ENCODE measurements at regions not wholly inside any gene's neighbourhood (a gene's known extent, or its start where the extent isn't known, plus 50 kb on each side); places are given as distances from the start of the nearest gene placed in this dataset.

- Histone ChIP-seq H4K20me1 (ENCODE audit: insufficient read depth, low read length) (no peaks in the 10 kb centered on the region), H3K4me3 (ENCODE audit: insufficient read depth, low read depth, low read length) (no peak overlapping the region), H3K4me1 (ENCODE audit: insufficient read depth, low read length) (peaks cover 20% of the 10 kb centered on the region), H3K9ac (ENCODE audit: low read length) (no peak overlapping the region), H3K27me3 (ENCODE audit: insufficient read depth, low read length) (no peaks in the 10 kb centered on the region), H3K9me3 (ENCODE audit: insufficient read depth, low read depth, low read length) (no peaks in the 10 kb centered on the region), H3K36me3 (ENCODE audit: insufficient read depth, low read length) (no peaks in the 10 kb centered on the region), H3K4me2 (ENCODE audit: low read length) (no peak overlapping the region), H3K27ac (ENCODE audit: low read depth, low read length) (no peak overlapping the region), H2AFZ (ENCODE audit: low read depth, low read length) (no peak overlapping the region), H3K79me2 (ENCODE audit: insufficient read depth, low read length) (no peaks in the 10 kb centered on the region)
- DNase-seq (ENCODE audit: low read depth) (no peak), FAIRE-seq (no peak)
- no peaks in the 10 kb centered on the region for H3K27me3 Mint-ChIP-seq (ENCODE audit: low read depth, unreplicated experiment)
- H3K4me3 Mint-ChIP-seq (ENCODE audit: unreplicated experiment), result no peak overlapping the region
- TF ChIP-seq EZH2 (IDR thresholded peaks at IDR 0.05; ENCODE audit: insufficient read depth, low read length), result no peak
- no peak for TF ChIP-seq CTCF (IDR thresholded peaks at IDR 0.05; ENCODE audit: insufficient read depth, low read depth, low read length)
- H3K27ac Mint-ChIP-seq (ENCODE audit: unreplicated experiment), result no peak overlapping the region
- no peaks in the 10 kb centered on the region for H3K36me3 Mint-ChIP-seq (ENCODE audit: low read depth, unreplicated experiment)
- H3K4me1 Mint-ChIP-seq (ENCODE audit: low read depth, unreplicated experiment), result peaks cover 22% of the 10 kb centered on the region
- H3K9me3 Mint-ChIP-seq (ENCODE audit: unreplicated experiment), result no peaks in the 10 kb centered on the region
Measured at GRCh38 chr3:168877899-168878298, 782.2 kb upstream of the GOLIM4 start.

GRCh38 chr3:168876346-168877035 is 780.8 kb upstream of the GOLIM4 start:
- no peak for FAIRE-seq
- Histone ChIP-seq H3K79me2 (ENCODE audit: insufficient read depth, low read length) (no peaks in the 10 kb centered on the region), H3K4me1 (ENCODE audit: insufficient read depth, low read length) (peaks cover 16% of the 10 kb centered on the region), H3K27ac (ENCODE audit: low read depth, low read length) (no peak overlapping the region), H3K36me3 (ENCODE audit: insufficient read depth, low read length) (no peaks in the 10 kb centered on the region), H4K20me1 (ENCODE audit: insufficient read depth, low read length) (no peaks in the 10 kb centered on the region), H3K9ac (ENCODE audit: low read length) (no peak overlapping the region), H2AFZ (ENCODE audit: low read depth, low read length) (no peak overlapping the region), H3K4me3 (ENCODE audit: insufficient read depth, low read depth, low read length) (no peak overlapping the region), H3K27me3 (ENCODE audit: insufficient read depth, low read length) (no peaks in the 10 kb centered on the region), H3K4me2 (ENCODE audit: low read length) (peak overlapping the region; percentile 3), H3K9me3 (ENCODE audit: insufficient read depth, low read depth, low read length) (no peaks in the 10 kb centered on the region)
- Mint-ChIP-seq H3K4me1 (ENCODE audit: low read depth, unreplicated experiment) (peaks cover 21% of the 10 kb centered on the region), H3K36me3 (ENCODE audit: low read depth, unreplicated experiment) (no peaks in the 10 kb centered on the region), H3K27ac (ENCODE audit: unreplicated experiment) (peak overlapping the region; percentile 7), H3K9me3 (ENCODE audit: unreplicated experiment) (no peaks in the 10 kb centered on the region), H3K4me3 (ENCODE audit: unreplicated experiment) (no peak overlapping the region), H3K27me3 (ENCODE audit: low read depth, unreplicated experiment) (no peaks in the 10 kb centered on the region)
- DNase-seq (ENCODE audit: low read depth), result peak; percentile 79
- TF ChIP-seq CTCF (IDR thresholded peaks at IDR 0.05; ENCODE audit: insufficient read depth, low read depth, low read length) (no peak), EZH2 (IDR thresholded peaks at IDR 0.05; ENCODE audit: insufficient read depth, low read length) (no peak)

DNA sequence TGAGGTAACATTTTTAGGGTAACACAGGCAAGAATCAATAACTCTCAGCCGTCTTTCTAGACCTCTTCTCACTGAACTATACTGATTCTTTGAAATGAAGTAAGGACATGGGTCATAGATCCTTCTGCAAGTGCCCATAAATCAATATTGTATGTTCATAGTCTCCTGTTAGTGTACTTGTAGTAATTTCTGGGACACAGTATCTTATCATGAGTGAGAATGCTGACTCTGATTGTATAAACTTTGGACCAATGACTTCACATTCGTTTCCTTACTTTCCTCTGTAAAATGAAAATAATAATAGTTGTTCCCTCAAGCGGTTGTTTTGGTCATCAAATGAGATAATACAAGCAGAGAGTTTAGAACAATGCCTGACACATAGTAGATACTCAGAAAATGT is 777.1 kb upstream of the GOLIM4 start:
- no peak overlapping the region for H3K4me3 ChIP-seq (ENCODE audit: insufficient read depth, low read depth, low read length)
- H3K27ac ChIP-seq (ENCODE audit: low read depth, low read length), result no peak overlapping the region
- no peak overlapping the region for H2AFZ ChIP-seq (ENCODE audit: low read depth, low read length)
- TF ChIP-seq CTCF (IDR thresholded peaks at IDR 0.05; ENCODE audit: insufficient read depth, low read depth, low read length) (no peak), EZH2 (IDR thresholded peaks at IDR 0.05; ENCODE audit: insufficient read depth, low read length) (no peak)
- H4K20me1 ChIP-seq (ENCODE audit: insufficient read depth, low read length), result no peaks in the 10 kb centered on the region
- no peaks in the 10 kb centered on the region for H3K9me3 Mint-ChIP-seq (ENCODE audit: unreplicated experiment)
- no peaks in the 10 kb centered on the region for H3K36me3 Mint-ChIP-seq (ENCODE audit: low read depth, unreplicated experiment)
- H3K27me3 ChIP-seq (ENCODE audit: insufficient read depth, low read length), result no peaks in the 10 kb centered on the region
- FAIRE-seq (no peak), DNase-seq (ENCODE audit: low read depth) (no peak)
- H3K27ac Mint-ChIP-seq (ENCODE audit: unreplicated experiment), result no peak overlapping the region
- no peak overlapping the region for H3K4me2 ChIP-seq (ENCODE audit: low read length)
- H3K36me3 ChIP-seq (ENCODE audit: insufficient read depth, low read length), result no peaks in the 10 kb centered on the region
- H3K4me3 Mint-ChIP-seq (ENCODE audit: unreplicated experiment), result no peak overlapping the region
- H3K27me3 Mint-ChIP-seq (ENCODE audit: low read depth, unreplicated experiment), result no peaks in the 10 kb centered on the region
- H3K4me1 Mint-ChIP-seq (ENCODE audit: low read depth, unreplicated experiment), result peaks cover 9% of the 10 kb centered on the region
- peaks cover 6% of the 10 kb centered on the region for H3K4me1 ChIP-seq (ENCODE audit: insufficient read depth, low read length)
- no peak overlapping the region for H3K9ac ChIP-seq (ENCODE audit: low read length)
- H3K9me3 ChIP-seq (ENCODE audit: insufficient read depth, low read depth, low read length), result no peaks in the 10 kb centered on the region
- no peaks in the 10 kb centered on the region for H3K79me2 ChIP-seq (ENCODE audit: insufficient read depth, low read length)
